Keratinocyte (primary cell): ENCODE measurements at regions not wholly inside any gene's neighbourhood (a gene's known extent, or its start where the extent isn't known, plus 50 kb on each side); places are given as distances from the start of the nearest gene placed in this dataset.

ENCODE experiments used
- CTCF ChIP-seq, 3 experiments: IDR thresholded peaks in 1 of 3; conservative IDR thresholded peaks in 1 of 3; optimal IDR thresholded peaks in 1 of 3; 2 replicates in 2 of 3; 3 replicates in 1 of 3; pipeline versions ENCODE3 to v1.5.1; 2011; ENCODE audit warnings: low read length in 3 of 3, mild to moderate bottlenecking in 3 of 3, moderate library complexity in 2 of 3, control low read depth in 1 of 3, inconsistent platforms in 1 of 3; ENCODE audit not compliant: insufficient read depth in 2 of 3; ENCODE audit errors: extremely low read depth in 1 of 3
- EZH2 ChIP-seq: IDR thresholded peaks from one replicate; pipeline ENCODE4 v1.6.1; 2012; ENCODE audit warnings: inconsistent platforms, mild to moderate bottlenecking, low read length, moderate library complexity

- TF ChIP-seq CTCF (optimal IDR thresholded peaks at IDR 0.05 in 1 of 3, IDR thresholded peaks at IDR 0.05 in 1 of 3, conservative IDR thresholded peaks at IDR 0.05 in 1 of 3; ENCODE audit: extremely low read depth in 1 of 3, insufficient read depth in 2 of 3, low read length in 3 of 3) = no peak
- no peak for TF ChIP-seq EZH2
Observed at GRCh38 chr5:89570557-89570956, 687.6 kb upstream of the MEF2C start.
